Superior temporal gyrus (tissue), 1 donor: ENCODE measurements at regions not wholly inside any gene's neighbourhood (a gene's known extent, or its start where the extent isn't known, plus 50 kb on each side); places are given as distances from the start of the nearest gene placed in this dataset.

Experiments
- DNase-seq: peaks from one replicate; pipeline ENCODE4 v3.0.0-alpha.2; 2016; ENCODE audit errors: extremely low spot score

GRCh38 chr2:23237147-23237546, 147.8 kb upstream of the KLHL29 start:
- no peak for DNase-seq

- no peak for DNase-seq
Measured at GRCh38 chr2:23238011-23238657, 146.8 kb upstream of the KLHL29 start.

DNA sequence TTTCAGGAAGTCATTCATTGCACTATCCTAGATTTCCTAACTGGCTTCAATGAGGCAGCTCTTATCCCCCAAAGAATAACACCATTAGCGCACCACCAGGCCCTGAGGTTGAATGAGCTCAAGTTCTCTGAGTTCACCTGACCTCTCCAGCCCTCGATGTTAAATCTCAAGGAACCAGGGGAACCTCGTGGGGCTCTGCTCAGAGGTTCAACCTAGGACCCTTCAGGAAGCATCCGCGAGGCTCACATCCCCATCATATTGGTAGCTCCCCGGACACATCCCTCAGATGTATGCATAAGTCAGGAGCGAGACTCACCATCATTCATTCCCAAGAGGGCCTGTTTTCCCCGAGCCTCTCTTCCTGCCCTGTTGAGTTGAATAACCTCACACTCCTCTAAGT, 145.6 kb upstream of the KLHL29 start:
- no peak for DNase-seq

GRCh38 chr2:23241121-23241520, 143.9 kb upstream of the KLHL29 start:
- DNase-seq = no peak

DNA sequence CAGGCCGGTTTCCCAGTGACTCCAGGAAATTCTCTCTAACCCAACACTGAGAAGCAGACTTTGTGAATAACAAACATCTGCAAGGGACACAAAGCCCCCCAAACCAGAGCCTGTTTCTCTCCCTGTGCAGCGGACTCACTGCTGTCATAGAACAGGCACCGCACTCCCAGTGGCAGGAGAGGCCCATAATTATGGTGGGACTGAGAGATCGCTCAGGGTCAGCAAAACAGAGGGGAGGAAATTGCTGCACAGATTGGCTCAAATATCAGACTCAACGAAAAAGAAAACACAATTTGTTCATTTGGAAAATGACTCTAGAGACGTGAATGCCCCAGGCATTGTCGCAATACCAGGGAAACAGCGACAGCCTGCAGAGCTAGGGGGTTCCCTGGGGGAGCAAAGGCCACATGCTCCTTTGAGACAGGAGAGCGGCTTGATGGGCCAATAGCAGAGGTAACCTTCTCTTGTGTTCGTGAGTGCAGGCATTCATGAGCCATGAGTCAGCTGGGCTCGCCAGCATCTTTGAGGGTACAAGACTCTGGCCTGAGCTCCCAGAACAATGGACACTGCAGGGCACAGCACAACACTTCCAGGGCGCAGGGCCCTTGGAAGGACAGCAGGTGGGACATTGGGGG, 143.3 kb upstream of the KLHL29 start:
- no peak for DNase-seq

DNA sequence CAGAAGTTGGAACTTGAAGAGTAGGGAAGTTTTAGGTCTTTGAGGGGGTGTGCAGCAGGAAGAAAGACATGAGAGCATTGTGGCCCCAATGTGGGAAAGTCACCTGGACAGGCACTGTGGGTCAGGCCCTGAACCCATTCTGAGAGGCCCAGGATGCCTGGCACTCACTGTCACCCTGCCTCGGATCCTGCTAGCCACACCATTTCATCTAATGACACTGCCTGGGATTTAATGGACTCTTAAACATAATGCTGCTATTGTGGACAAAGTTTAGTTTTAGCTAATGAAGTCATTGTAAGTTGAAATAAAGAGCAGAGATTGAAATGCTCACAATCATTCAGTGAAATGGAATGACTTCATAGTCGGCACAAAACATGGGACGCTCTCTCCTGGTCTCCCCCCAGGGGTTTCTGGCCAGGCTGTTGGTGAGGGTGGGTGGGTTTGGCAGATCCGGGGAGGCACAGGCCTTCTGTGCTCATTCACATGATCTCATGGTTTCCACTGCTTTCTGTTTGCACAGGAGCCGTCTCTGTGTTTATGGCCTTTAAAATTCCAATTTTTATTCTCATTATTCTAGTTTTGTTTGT, 141.8 kb upstream of the KLHL29 start:
- no peak for DNase-seq

GRCh38 chr2:23244617-23245016, 140.4 kb upstream of the KLHL29 start:
- DNase-seq = no peak

DNA sequence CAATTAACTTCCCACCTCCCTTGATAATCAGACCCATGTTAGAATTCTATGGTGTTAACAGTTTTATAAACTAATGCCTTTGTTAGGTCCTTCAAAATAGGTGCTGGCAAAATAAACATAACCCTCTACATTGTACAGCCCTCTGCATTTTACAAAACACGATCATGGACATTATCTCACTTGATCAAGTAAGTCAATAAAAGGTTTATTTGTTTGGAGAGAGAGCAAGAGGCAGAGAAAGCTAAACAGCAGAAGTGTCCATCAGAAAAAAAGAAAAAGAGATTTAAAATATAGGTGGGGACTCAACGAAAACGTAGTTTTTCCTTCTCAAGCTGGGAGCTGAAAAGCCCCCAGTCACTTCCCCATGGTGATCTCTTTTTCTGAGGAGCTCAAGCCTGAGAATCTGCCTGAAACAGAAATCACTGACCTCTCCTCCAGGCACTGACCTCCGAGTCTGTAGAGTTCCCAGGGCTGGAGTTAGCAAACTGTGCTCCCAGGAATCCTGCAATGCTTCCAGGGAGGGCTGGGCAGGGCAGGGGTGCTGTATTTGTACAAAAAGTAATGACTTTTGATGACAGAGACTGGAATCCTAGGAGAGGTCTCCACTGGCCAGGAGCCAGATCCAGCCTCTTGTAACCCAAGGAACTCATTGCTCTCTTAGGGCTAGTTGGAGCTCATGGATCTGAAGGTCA, 137.8 kb upstream of the KLHL29 start:
- no peak for DNase-seq

DNA sequence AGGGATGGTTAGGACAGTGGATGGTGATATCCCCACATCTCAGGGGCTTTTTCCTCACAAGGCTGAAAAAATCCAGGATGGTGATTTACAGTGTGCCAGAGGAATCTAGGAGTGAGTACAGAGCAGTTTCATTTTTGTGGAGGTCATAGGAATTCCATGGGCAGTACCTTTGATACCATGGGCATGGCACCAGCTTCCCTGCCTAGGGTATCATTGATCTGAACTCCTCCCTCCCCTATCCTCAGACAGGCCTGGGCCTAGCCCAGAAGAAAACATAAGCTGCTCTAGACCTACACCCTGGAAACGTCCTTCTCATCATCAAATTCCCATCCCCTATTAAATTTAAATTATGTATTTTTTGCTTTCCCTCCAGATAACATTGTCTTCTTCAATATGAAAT, 136.3 kb upstream of the KLHL29 start:
- no peak for DNase-seq

DNA sequence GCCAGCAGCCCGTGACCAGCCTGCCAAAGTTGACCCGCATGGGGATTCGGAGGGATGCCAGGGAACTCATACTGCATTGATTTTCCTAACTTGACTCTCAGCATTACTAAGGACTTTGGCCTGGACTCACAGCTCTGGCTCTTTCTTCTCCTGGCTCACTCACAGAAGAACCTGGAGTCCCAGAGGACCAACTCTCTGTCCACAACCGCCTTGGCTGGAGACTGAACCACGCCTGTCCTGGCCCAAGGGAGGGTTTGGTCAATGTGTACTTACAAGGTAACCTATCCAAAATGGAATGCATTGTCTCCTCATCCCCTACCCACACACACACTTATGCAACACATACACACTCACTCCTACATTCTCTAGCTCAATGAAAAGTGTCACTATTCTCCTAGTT, 135.6 kb upstream of the KLHL29 start:
- peak; percentile 19 for DNase-seq

DNA sequence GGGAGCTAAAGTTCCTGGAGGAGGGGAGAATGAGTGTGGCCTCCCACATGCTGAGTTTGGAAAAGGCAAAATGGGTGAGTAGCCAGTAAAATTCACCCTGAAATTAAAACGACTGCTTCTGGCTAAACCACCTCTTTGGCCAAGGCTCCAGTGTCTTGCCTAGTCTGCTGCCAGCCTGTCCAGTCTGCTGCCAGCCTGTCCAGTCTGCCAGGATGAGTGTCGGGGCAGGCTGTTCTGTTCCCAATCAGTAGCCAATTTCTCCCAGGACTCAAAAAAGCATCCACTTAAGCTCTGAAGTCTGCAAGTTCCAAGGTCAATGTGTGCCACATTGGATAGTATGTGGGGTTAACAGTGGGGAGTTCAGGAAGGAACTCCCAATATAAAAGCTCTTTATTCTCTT, 134.6 kb upstream of the KLHL29 start:
- peak; percentile 26 for DNase-seq

DNA sequence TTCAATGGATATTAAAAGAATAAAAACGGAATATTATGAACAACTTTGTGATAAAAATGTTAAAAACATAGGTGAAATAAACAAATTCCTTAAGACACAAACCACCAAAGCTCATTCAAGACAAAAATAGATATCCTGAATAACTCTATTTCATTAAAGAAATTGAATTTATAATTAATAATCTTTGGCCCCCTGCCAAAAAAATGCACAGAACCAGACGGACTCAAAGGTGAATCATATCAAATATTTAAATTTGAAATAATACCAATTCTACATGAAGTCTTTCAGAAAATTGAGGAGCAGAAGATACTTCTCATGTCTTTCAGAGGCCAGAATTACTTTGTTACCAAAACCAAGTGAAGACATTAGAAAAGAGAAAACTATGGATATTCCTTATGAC, 128.3 kb upstream of the KLHL29 start:
- no peak for DNase-seq

DNA sequence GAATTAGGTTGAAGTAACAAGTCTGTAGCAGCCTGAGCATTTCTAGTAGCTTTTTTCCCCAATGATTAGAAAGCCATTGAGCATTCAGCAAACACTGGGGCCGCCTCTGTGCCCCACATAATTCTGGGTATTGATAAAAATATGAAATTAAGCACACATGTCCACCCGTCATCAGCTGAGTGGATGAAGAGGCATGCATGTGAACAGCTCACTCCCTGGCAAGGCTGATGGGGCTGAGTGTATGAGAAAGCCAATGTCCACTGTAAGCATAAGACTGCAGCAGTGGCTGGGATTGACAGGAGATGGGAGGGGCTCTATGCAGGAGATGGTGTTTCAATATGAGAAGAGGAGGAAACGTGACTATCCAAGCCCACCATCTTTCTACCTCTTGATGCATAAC, 124.4 kb upstream of the KLHL29 start:
- DNase-seq = no peak

DNA sequence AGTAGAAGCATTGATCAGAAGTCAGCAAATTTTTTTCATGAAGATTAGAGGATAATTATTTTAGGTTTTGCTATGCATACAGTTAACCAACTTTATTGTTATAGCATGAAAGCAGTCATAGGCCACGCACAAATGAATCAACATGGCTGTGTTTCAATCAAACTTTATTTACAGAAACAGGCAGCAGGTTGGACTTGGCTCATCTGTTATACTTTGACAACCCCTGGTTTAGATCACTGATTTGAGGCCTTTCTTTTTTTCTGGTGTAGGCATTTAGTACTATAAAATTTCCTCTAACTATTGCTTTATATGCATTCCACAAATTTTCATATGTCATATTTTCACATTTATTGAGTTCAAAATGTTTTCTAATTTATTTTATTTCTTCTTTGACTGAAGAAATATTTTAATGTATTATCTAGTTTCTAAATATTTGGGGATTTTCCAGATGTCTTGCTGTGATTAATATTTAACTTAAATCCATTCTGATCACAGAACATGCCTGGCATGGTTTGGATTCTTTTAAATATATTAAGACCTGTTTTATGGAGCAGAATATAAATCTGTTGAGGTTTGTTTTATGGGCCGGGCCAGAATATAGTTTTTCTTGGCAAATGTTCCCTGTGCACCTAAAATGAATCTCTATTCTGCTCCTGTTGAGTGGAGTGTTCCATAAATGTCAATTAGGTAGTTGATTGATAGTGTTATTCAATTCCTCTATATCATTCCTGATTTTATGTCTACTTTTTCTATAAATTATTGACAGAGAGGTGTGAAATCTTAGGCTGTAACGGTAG, 116.3 kb upstream of the KLHL29 start:
- no peak for DNase-seq

- no peak for DNase-seq
Measured at GRCh38 chr2:23269747-23270146, 115.2 kb upstream of the KLHL29 start.

- no peak for DNase-seq
Measured at GRCh38 chr2:23270810-23271209, 114.2 kb upstream of the KLHL29 start.

DNA sequence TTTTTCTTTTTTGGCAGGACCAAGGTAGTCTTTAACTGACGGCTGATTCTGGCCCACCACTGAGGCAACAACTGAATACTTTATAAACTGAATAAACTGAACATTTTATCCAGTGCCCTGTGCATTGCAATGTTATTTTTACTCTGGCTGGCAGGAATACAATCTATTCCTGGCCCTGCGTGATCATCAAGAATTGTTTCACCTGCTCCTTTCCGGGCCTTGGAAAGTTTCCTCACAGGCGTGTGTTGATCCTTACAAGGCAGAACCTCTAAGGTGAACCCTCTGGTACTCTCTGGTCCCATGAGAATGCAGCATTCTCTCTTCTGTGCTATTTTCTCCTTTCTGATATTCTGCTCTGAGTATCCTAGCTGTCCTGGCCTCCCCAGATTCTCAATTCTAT, 113.7 kb upstream of the KLHL29 start:
- DNase-seq = no peak

GRCh38 chr2:23273786-23274185, 111.2 kb upstream of the KLHL29 start:
- DNase-seq = no peak

- no peak for DNase-seq
Measured at GRCh38 chr2:23280401-23280800, 104.6 kb upstream of the KLHL29 start.

DNA sequence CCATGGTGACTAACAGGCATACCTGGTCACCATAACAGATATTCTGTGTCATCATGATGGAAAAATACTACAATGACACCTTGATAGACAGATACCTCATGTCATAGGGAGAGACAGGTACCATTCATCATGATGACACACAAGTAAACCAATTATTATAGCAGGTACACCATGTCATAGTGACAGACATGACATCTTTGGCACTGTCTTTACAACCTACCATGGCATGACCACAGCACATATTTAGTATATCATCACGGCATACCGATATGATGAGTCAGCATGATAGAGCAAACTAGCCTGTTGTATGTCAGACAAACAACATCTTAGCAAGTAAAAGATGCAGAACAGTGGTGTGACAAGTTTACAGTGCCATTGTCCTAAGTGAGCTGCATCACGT, 101.3 kb upstream of the KLHL29 start:
- no peak for DNase-seq

DNA sequence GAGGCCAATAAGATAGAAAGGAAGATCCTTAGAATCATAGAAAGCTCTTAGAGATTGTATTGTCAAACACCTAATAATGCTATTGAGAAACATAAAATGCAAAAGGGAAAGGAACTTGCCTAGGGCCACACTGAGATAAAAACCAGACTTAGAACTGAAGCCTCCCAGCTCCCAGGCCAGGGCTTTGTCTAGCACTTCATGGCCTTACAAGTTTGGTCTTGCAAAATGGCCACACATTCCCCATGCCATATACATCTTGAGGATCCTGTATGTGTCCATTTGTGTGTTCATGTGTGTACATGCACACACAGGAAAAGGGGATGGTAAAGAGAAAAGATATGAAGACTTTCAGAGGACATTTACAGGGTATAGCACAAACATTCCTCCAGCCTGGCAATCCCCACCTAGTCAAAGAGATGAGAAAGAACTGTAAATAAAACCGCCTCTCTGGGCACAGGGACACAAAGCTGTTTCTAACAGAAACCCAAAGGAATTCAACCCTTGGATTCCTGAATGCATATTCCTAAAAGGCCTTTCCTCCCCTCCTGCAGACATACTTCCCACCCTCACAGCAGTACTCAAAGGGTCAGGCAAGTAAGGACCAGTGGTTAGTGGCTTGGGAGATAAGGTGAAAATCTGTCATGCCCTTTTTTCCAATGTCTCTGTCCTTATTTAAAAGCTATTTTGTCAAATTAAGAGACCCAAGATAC, 99.7 kb upstream of the KLHL29 start:
- DNase-seq = no peak
